IMR-90 (cell line): ENCODE measurements at regions not wholly inside any gene's neighbourhood (a gene's known extent, or its start where the extent isn't known, plus 50 kb on each side); places are given as distances from the start of the nearest gene placed in this dataset.

Source experiments
- ATAC-seq: fragments of 200-7000 bp; cut with Tn5 transposase; 2 replicates; pipeline ENCODE4 v1.9.1; 2020; ENCODE audit warnings: low read depth, mild to moderate bottlenecking, moderate library complexity
- BruUV-seq: library from RNA; stranded (reverse); fragments of 400-500 nt; replicated peaks from 2 replicates; lab custom pipeline; 2021; lab: Mats Ljungman, UMichigan
- CTCF ChIA-PET: fragments of 300-600 bp; formaldehyde crosslinking; extraction: SDS; loops from one replicate; lab custom pipeline; 2021; ENCODE audit warnings: antibody characterized with exemption; lab: Yijun Ruan, JAX
- POLR2A ChIA-PET: fragments of 300-600 bp; sonication (Branson Sonifier 250); formaldehyde crosslinking; loops from one replicate; lab custom pipeline; 2022; ENCODE audit warnings: antibody characterized with exemption; ENCODE audit not compliant: unreplicated experiment; lab: Charles Lee
- DNase-seq: peaks from one replicate; pipeline ENCODE4 v3.0.0; 2013
- H2AFZ ChIP-seq: replicated peaks from 2 replicates; pipeline ENCODE3; 2013; ENCODE audit warnings: low read length, mild to moderate bottlenecking; ENCODE audit not compliant: poor library complexity
- H2AK5ac ChIP-seq: 2 replicates; pipeline ENCODE4 v1.6.1; 2013; ENCODE audit warnings: low read depth, low read length, inconsistent platforms
- H2AK9ac ChIP-seq: replicated peaks from 2 replicates; pipeline ENCODE3; 2013; ENCODE audit warnings: mild to moderate bottlenecking, low read depth, low read length, moderate library complexity; ENCODE audit not compliant: poor library complexity
- H2BK120ac ChIP-seq: 2 replicates; pipeline ENCODE4 v1.6.1; 2013; ENCODE audit warnings: low read depth, low read length, inconsistent platforms
- H2BK15ac ChIP-seq: 3 replicates; pipeline ENCODE4 v1.6.1; 2013; ENCODE audit warnings: low read depth, low read length, inconsistent platforms
- H2BK20ac ChIP-seq: 2 replicates; pipeline ENCODE4 v1.6.1; 2013; ENCODE audit warnings: low read depth, mild to moderate bottlenecking, inconsistent platforms, low read length, moderate library complexity
- H2BK5ac ChIP-seq: 2 replicates; pipeline ENCODE4 v1.6.1; 2013; ENCODE audit warnings: mild to moderate bottlenecking, low read depth, low read length, inconsistent platforms; ENCODE audit not compliant: poor library complexity, severe bottlenecking
- H3K14ac ChIP-seq: replicated peaks from 2 replicates; pipeline ENCODE4 v1.6.1; 2013; ENCODE audit warnings: low read depth, low read length, inconsistent platforms
- H3K18ac ChIP-seq: 2 replicates; pipeline ENCODE4 v1.6.1; 2013; ENCODE audit warnings: low read depth, low read length, control low read depth
- H3K23ac ChIP-seq: 2 replicates; pipeline ENCODE4 v1.6.1; 2013; ENCODE audit warnings: low read depth, low read length, inconsistent platforms
- H3K27ac ChIP-seq: 2 replicates; pipeline ENCODE4 v1.5.1; 2013; ENCODE audit warnings: mild to moderate bottlenecking, control low read depth, low read length; ENCODE audit not compliant: insufficient read depth
- H3K27me3 ChIP-seq: 2 replicates; pipeline ENCODE4 v1.6.1; 2013; ENCODE audit warnings: low read length; ENCODE audit not compliant: control insufficient read depth, insufficient read depth
- H3K36me3 ChIP-seq: 2 replicates; pipeline ENCODE4 v1.6.1; 2013; ENCODE audit warnings: low read length, mixed read lengths; ENCODE audit not compliant: control insufficient read depth, insufficient read depth
- H3K4ac ChIP-seq: 2 replicates; pipeline ENCODE4 v1.6.1; 2013; ENCODE audit warnings: low read depth, low read length, inconsistent platforms
- H3K4me1 ChIP-seq: 2 replicates; pipeline ENCODE4 v1.6.1; 2013; ENCODE audit warnings: low read length, mixed read lengths; ENCODE audit not compliant: control insufficient read depth, insufficient read depth
- H3K4me2 ChIP-seq: 2 replicates; pipeline ENCODE4 v1.6.1; 2013; ENCODE audit warnings: low read depth, mild to moderate bottlenecking, control low read depth, low read length, moderate library complexity
- H3K4me3 ChIP-seq: 2 replicates; pipeline ENCODE4 v1.5.1; 2013; ENCODE audit warnings: low read depth, mild to moderate bottlenecking, control low read depth, low read length, moderate library complexity; ENCODE audit not compliant: insufficient read depth
- H3K56ac ChIP-seq: 2 replicates; pipeline ENCODE4 v1.6.1; 2013; ENCODE audit warnings: low read length, inconsistent platforms; ENCODE audit not compliant: insufficient read depth; ENCODE audit errors: extremely low read depth
- H3K79me1 ChIP-seq, 2 experiments: 2 replicates each; pipeline ENCODE4 v1.6.1; 2013; ENCODE audit warnings: low read length in 2 of 2, inconsistent platforms in 1 of 2, low read depth in 1 of 2
- H3K9ac ChIP-seq: 2 replicates; pipeline ENCODE4 v1.6.1; 2013; ENCODE audit warnings: low read depth, low read length, control low read depth
- H3K9me1 ChIP-seq: 2 replicates; pipeline ENCODE4 v1.6.1; 2013; ENCODE audit warnings: low read length, inconsistent platforms; ENCODE audit not compliant: insufficient read depth
- H3K9me3 ChIP-seq: 2 replicates; pipeline ENCODE4 v1.6.1; 2013; ENCODE audit warnings: low read length; ENCODE audit not compliant: control insufficient read depth, insufficient read depth
- H4K20me1 ChIP-seq: 2 replicates; pipeline ENCODE4 v1.6.1; 2013; ENCODE audit warnings: low read length, inconsistent platforms; ENCODE audit not compliant: insufficient read depth
- H4K5ac ChIP-seq: 2 replicates; pipeline ENCODE4 v1.6.1; 2013; ENCODE audit warnings: mild to moderate bottlenecking, low read depth, low read length, control low read depth
- H4K8ac ChIP-seq, 2 experiments: 2 replicates each; pipeline ENCODE4 v1.6.1; 2013; ENCODE audit warnings: low read depth in 2 of 2, low read length in 2 of 2, control low read depth in 1 of 2, inconsistent platforms in 1 of 2
- H4K91ac ChIP-seq: 2 replicates; pipeline ENCODE4 v1.6.1; 2013; ENCODE audit warnings: low read depth, low read length, inconsistent platforms; ENCODE audit not compliant: insufficient read depth
- BHLHE40 ChIP-seq: fragments of 150-350 bp; IDR thresholded peaks from 2 replicates; pipeline ENCODE4 v1.6.1; 2016; ENCODE audit warnings: mild to moderate bottlenecking, low read depth, low read length
- MAFK ChIP-seq: IDR thresholded peaks from 2 replicates; pipeline ENCODE4 v1.6.1; 2012; ENCODE audit warnings: low read depth, low read length, improper control_type of control experiment
- MXI1 ChIP-seq: IDR thresholded peaks from 2 replicates; pipeline ENCODE4 v1.6.1; 2012; ENCODE audit warnings: low read depth, mild to moderate bottlenecking, low read length, moderate library complexity, borderline replicate concordance
- NFE2L2 ChIP-seq: fragments of 150-350 bp; IDR thresholded peaks from 2 replicates; pipeline ENCODE4 v1.6.1; 2016; ENCODE audit warnings: low read depth, mild to moderate bottlenecking, low read length
- RAD21 ChIP-seq: IDR thresholded peaks from 2 replicates; pipeline ENCODE4 v1.6.1; 2012; ENCODE audit warnings: low read length, improper control_type of control experiment
- RCOR1 ChIP-seq: IDR thresholded peaks from 2 replicates; pipeline ENCODE4 v1.6.1; 2012; ENCODE audit warnings: mild to moderate bottlenecking, low read length, improper control_type of control experiment; ENCODE audit not compliant: insufficient replicate concordance
- WGBS, 2 experiments: methylation state at CpG; one replicate each; pipeline versions ENCODE4 v1.1.5 to v1.1.7; 2013; ENCODE audit warnings: missing lambda C conversion rate in 2 of 2; ENCODE audit not compliant: insufficient read length in 1 of 2; ENCODE audit errors: extremely low coverage in 2 of 2; 5-methylcytosine and 5-hydroxymethylcytosine counted together
- dilution Hi-C: fragments of 300-500 bp; cut with HindIII; formaldehyde crosslinking; loops from one replicate; pipeline ENCODE4 v1.14.3; 2018; ENCODE audit warnings: low sequenced_read_pairs; ENCODE audit not compliant: unreplicated experiment
- in situ Hi-C: fragments of 300-500 bp; cut with MboI; formaldehyde crosslinking; loops from 3 replicates; pipeline ENCODE4 v1.14.3; 2019; ENCODE audit warnings: low sequenced_read_pairs, inconsistent platforms, mixed read lengths
- intact Hi-C: fragments of 100-400 bp; cut with micrococcal nuclease; formaldehyde crosslinking; loops from 2 replicates; pipeline ENCODE4 v1.10.0; 2022

DNA sequence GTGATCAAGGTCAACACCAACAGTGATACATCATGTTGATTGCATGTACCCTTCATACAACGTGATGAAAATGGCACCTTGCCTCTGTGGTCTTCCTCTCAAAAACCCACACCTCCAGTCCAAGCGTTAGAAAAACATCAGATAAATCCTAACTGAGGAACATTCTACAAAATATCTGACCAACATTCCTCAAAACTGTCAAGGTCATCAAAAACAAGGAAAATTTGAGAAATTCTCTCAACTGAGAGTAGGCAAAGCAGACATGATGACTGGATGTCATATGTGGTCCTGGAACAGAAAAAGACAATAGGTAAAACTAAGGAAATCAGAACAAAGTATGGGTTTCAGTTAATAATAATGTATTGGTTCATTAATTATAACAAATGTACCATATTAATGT lies 64.0 kb upstream of the POU2AF1 start:
- no peaks in the 10 kb centered on the region for H4K20me1 ChIP-seq
- H3K9me1 ChIP-seq: peaks cover 7% of the 10 kb centered on the region; the same call in 1 of the 2 replicates
- no peak overlapping the region for H3K4me2 ChIP-seq
- ChIA-PET POLR2A (no interaction called here), CTCF (interaction anchor here (0.7 kb wide), 2 partner anchors 20 to 205 kb away, joined by 3 to 6 read pairs; no protein-coding TSS in a partner anchor)
- no peak overlapping the region for H4K5ac ChIP-seq
- H4K91ac ChIP-seq: no peak overlapping the region
- no peaks in the 10 kb centered on the region for H3K27me3 ChIP-seq
- H2BK20ac ChIP-seq: no peak overlapping the region; the same call in 1 of the 2 replicates
- BruUV-seq: no TSS peak
- no peak overlapping the region for H3K4ac ChIP-seq
- H3K36me3 ChIP-seq: no peaks in the 10 kb centered on the region
- H3K9me3 ChIP-seq: no peaks in the 10 kb centered on the region
- H3K4me1 ChIP-seq: peaks cover 10% of the 10 kb centered on the region
- no peak overlapping the region for H3K9ac ChIP-seq
- peak; percentile 82 for TF ChIP-seq MAFK
- no peak for TF ChIP-seq MXI1
- no peak for TF ChIP-seq NFE2L2
- TF ChIP-seq BHLHE40: no peak
- TF ChIP-seq RCOR1: no peak
- no peak for TF ChIP-seq RAD21
- H3K4me3 ChIP-seq: no peak overlapping the region
- no peak overlapping the region for H2BK120ac ChIP-seq
- DNase-seq (no peak), ATAC-seq (no peak)
- 0 out of 2 replicates have a peak overlapping the region, but pooled peaks have one; percentile 1 for H2AK5ac ChIP-seq
- H3K27ac ChIP-seq: no peak overlapping the region
- H3K56ac ChIP-seq: no peak overlapping the region
- no peaks in the 10 kb centered on the region for H3K79me1 ChIP-seq
- intact Hi-C loops (loop anchor here (10.0 kb wide), 2 partner anchors 1008 to 1238 kb away; no protein-coding TSS in a partner anchor), in situ Hi-C loops (loop anchor here (25.0 kb wide), 2 partner anchors 981 to 1231 kb away; no protein-coding TSS in a partner anchor), dilution Hi-C loops (no loop called here)
- no peak overlapping the region for H2AK9ac ChIP-seq
- H2AFZ ChIP-seq: no peak overlapping the region
- no peak overlapping the region for H3K23ac ChIP-seq
- H3K14ac ChIP-seq: no peak overlapping the region
- no peak overlapping the region for H2BK5ac ChIP-seq
- no peak overlapping the region for H4K8ac ChIP-seq
- WGBS, 2 experiments: 100% methylated on average over 1 of the region's 2 CpGs; no CpG with 5 or more reads in 1 of the 2 experiments
- 0 out of 3 replicates have a peak overlapping the region, but pooled peaks have one; percentile 1 for H2BK15ac ChIP-seq
- no peak overlapping the region for H3K18ac ChIP-seq
